LNCAP (cell line): ENCODE measurements at regions not wholly inside any gene's neighbourhood (a gene's known extent, or its start where the extent isn't known, plus 50 kb on each side); places are given as distances from the start of the nearest gene placed in this dataset.

Experiments used
- CTCF ChIP-seq: fragments of 450-650 bp; IDR thresholded peaks from 2 replicates; pipeline ENCODE4 v1.5.1; 2017; ENCODE audit warnings: mild to moderate bottlenecking

- no peak for TF ChIP-seq CTCF
These were observed 420.8 kb upstream of the DIPK2B start for GRCh38 chrX:45621376-45622041.

GRCh38 chrX:45619290-45619689 lies 418.6 kb upstream of the DIPK2B start:
- no peak for TF ChIP-seq CTCF

GRCh38 chrX:45614853-45615252 lies 414.2 kb upstream of the DIPK2B start:
- no peak for TF ChIP-seq CTCF

GRCh38 chrX:45602151-45602550 lies 401.5 kb upstream of the DIPK2B start:
- TF ChIP-seq CTCF = no peak

- no peak for TF ChIP-seq CTCF
These were observed 400.4 kb upstream of the DIPK2B start for GRCh38 chrX:45601052-45601451.

- TF ChIP-seq CTCF = no peak
These were observed 398.2 kb upstream of the DIPK2B start for GRCh38 chrX:45598861-45599260.

GRCh38 chrX:45596188-45596808 lies 395.6 kb upstream of the DIPK2B start:
- TF ChIP-seq CTCF = no peak
